B cell (primary cell): ENCODE measurements at regions not wholly inside any gene's neighbourhood (a gene's known extent, or its start where the extent isn't known, plus 50 kb on each side); places are given as distances from the start of the nearest gene placed in this dataset.

Source experiments
- ATAC-seq: fragments of 200-7000 bp; cut with Tn5 transposase; one replicate; pipeline ENCODE4 v1.10.0; 2021; ENCODE audit warnings: low read depth, mild to moderate bottlenecking, moderate number of reproducible peaks, moderate library complexity
- CTCF ChIA-PET: fragments of 350-600 bp; sonication (Branson Sonifier 250); formaldehyde crosslinking; loops from one replicate; lab custom pipeline; 2021; ENCODE audit warnings: antibody characterized with exemption, inconsistent platforms; lab: Charles Lee
- POLR2A ChIA-PET: fragments of 350-600 bp; sonication (Branson Sonifier 250); formaldehyde crosslinking; loops from one replicate; lab custom pipeline; 2021; ENCODE audit warnings: antibody characterized with exemption; lab: Charles Lee
- DNase-seq: peaks from one replicate; pipeline ENCODE4 v3.0.0; 2013
- H2AFZ ChIP-seq: 2 replicates; pipeline ENCODE4 v1.6.1; 2012; ENCODE audit warnings: mild to moderate bottlenecking, low read depth, low read length; ENCODE audit not compliant: insufficient read depth, poor library complexity, severe bottlenecking
- H3K27ac ChIP-seq, 2 donors: 1 replicate in 1 of 2; 2 replicates in 1 of 2; pipeline ENCODE4 v1.5.1; 2012 to 2013; ENCODE audit warnings: low read length in 2 of 2, mild to moderate bottlenecking in 2 of 2, moderate library complexity in 1 of 2
- H3K27me3 ChIP-seq, 4 experiments: fragments of 200-600 bp in 1 of 4; sonication (generic) in 1 of 4; replicated peaks in 1 of 4; 1 replicate in 2 of 4; 2 replicates in 2 of 4; pipeline versions ENCODE4 v1.6.1 to v1.7.0; 2013 to 2016; ENCODE audit warnings: low read length in 3 of 4, mild to moderate bottlenecking in 2 of 4, mixed read lengths in 1 of 4, moderate library complexity in 1 of 4; ENCODE audit not compliant: insufficient read depth in 4 of 4, control insufficient read depth in 3 of 4; ENCODE audit errors: control extremely low read depth in 1 of 4
- H3K36me3 ChIP-seq, 2 experiments: replicated peaks in 1 of 2; 1 replicate in 1 of 2; 2 replicates in 1 of 2; pipeline versions ENCODE4 v1.6.1 to v1.7.1; 2013; ENCODE audit warnings: low read length in 1 of 2; ENCODE audit not compliant: insufficient read depth in 2 of 2, control insufficient read depth in 1 of 2; ENCODE audit errors: control extremely low read depth in 1 of 2, extremely low read depth in 1 of 2
- H3K4me1 ChIP-seq, 2 donors: fragments of 200-600 bp in 1 of 2; sonication (generic) in 1 of 2; 1 replicate in 1 of 2; 2 replicates in 1 of 2; pipeline versions ENCODE4 v1.5.1 to v1.6.1; 2013 to 2017; ENCODE audit warnings: low read length in 2 of 2; ENCODE audit not compliant: control insufficient read depth in 2 of 2, insufficient read depth in 2 of 2
- H3K4me2 ChIP-seq: replicated peaks from 2 replicates; pipeline ENCODE3; 2012; ENCODE audit warnings: mild to moderate bottlenecking, low read depth, low read length; ENCODE audit not compliant: poor library complexity, severe bottlenecking
- H3K4me3 ChIP-seq, 5 experiments: fragments of 200-600 bp in 1 of 5; sonication (generic) in 1 of 5; 1 replicate in 3 of 5; 2 replicates in 2 of 5; pipeline versions ENCODE4 v1.5.1 to v1.7.0; 2011 to 2016; ENCODE audit warnings: low read length in 4 of 5, mild to moderate bottlenecking in 4 of 5, low read depth in 2 of 5, control low read depth in 1 of 5, moderate library complexity in 1 of 5; ENCODE audit not compliant: insufficient read depth in 1 of 5; ENCODE audit errors: control extremely low read depth in 1 of 5, extremely low read depth in 1 of 5
- H3K79me2 ChIP-seq: fragments of 200-600 bp; sonication (generic); one replicate; pipeline ENCODE4 v1.6.0; 2016; ENCODE audit warnings: low read length; ENCODE audit not compliant: control insufficient read depth, insufficient read depth
- H3K9ac ChIP-seq: fragments of 200-600 bp; sonication (generic); 2 replicates; pipeline ENCODE4 v1.6.1; 2017; ENCODE audit warnings: mild to moderate bottlenecking, low read length, moderate library complexity
- H3K9me3 ChIP-seq, 3 donors: one replicate each; pipeline versions ENCODE4 v1.6.1 to v1.7.1; 2013; ENCODE audit warnings: low read length in 2 of 3; ENCODE audit not compliant: control insufficient read depth in 2 of 3, insufficient read depth in 1 of 3; ENCODE audit errors: control extremely low read depth in 1 of 3
- H4K20me1 ChIP-seq: 2 replicates; pipeline ENCODE4 v1.6.0; 2012; ENCODE audit warnings: mild to moderate bottlenecking, low read length; ENCODE audit not compliant: insufficient read depth, control insufficient read depth, poor library complexity, severe bottlenecking
- H3K27ac Mint-ChIP-seq: one replicate; pipeline ENCODE4 v1.8.0; 2021; ENCODE audit warnings: mixed read lengths
- H3K27me3 Mint-ChIP-seq: one replicate; pipeline ENCODE4 v1.8.0; 2021; ENCODE audit warnings: mixed read lengths
- H3K4me1 Mint-ChIP-seq: one replicate; pipeline ENCODE4 v1.8.0; 2021; ENCODE audit warnings: mixed read lengths
- H3K4me3 Mint-ChIP-seq: one replicate; pipeline ENCODE4 v1.8.0; 2021; ENCODE audit warnings: mixed read lengths
- H3K9me3 Mint-ChIP-seq: one replicate; pipeline ENCODE4 v1.8.0; 2022; ENCODE audit warnings: mixed read lengths; ENCODE audit not compliant: insufficient read depth
- EZH2 ChIP-seq: IDR thresholded peaks from 2 replicates; pipeline ENCODE4 v1.6.1; 2012; ENCODE audit warnings: borderline replicate concordance, low read depth, mild to moderate bottlenecking, moderate library complexity, low read length; ENCODE audit not compliant: insufficient read depth, poor library complexity, severe bottlenecking
- WGBS: methylation state at CpG from one replicate; pipeline ENCODE4 v1.1.5; 2013; ENCODE audit warnings: missing lambda C conversion rate; ENCODE audit not compliant: insufficient coverage; 5-methylcytosine and 5-hydroxymethylcytosine counted together
- intact Hi-C: fragments of 100-400 bp; cut with micrococcal nuclease; formaldehyde crosslinking; loops from one replicate; pipeline ENCODE4 v1.10.0; 2022
- TF ChIP-seq, protein P1 (sequence below): fragments of 200-600 bp; IDR thresholded peaks from one replicate; pipeline ENCODE4 v1.8.0; 2022; ENCODE audit warnings: antibody characterized with exemption, mild to moderate bottlenecking

DNA sequence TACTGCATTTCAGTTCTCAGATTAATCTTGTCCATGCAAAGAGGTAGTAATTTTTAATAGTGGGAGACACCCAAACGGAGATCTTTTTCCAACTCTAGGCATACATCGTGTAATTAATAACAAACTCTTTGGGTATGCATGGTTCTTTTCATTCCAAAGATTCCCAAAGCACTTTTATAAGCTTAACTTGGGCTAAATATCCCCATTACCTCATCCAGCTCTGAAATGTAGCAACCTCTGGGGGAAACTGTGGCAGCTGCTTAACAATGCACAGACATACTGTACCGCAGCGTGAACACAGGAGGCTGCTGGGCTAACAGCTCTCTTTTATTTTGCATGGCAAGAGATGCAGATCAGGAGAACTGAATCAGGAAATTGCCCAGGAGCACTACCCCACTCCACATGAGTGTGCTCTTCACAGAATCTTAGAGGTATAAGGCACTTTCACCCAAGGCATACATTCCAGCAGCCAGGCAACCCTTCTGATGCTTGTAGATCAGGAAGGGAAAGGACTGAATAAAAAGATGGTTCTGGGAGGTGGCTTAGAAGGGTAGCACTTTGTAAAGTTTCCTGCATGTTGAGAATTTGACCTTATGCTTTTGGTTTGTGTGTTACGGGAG, 114.4 kb upstream of the GLI3 start:
- Histone ChIP-seq H2AFZ (no peak overlapping the region), H3K36me3 (no peaks in the 10 kb centered on the region), H3K9me3 (no peaks in the 10 kb centered on the region), H4K20me1 (no peaks in the 10 kb centered on the region), H3K9ac (no peak overlapping the region), H3K27me3 (no peaks in the 10 kb centered on the region), H3K4me1 (no peaks in the 10 kb centered on the region), H3K4me3 (no peak overlapping the region), H3K79me2 (no peaks in the 10 kb centered on the region), H3K4me2 (no peak overlapping the region), H3K27ac (no peak overlapping the region)
- no peaks in the 10 kb centered on the region for H3K9me3 Mint-ChIP-seq
- TF ChIP-seq EZH2 = no peak
- TF ChIP-seq, protein P1, sequence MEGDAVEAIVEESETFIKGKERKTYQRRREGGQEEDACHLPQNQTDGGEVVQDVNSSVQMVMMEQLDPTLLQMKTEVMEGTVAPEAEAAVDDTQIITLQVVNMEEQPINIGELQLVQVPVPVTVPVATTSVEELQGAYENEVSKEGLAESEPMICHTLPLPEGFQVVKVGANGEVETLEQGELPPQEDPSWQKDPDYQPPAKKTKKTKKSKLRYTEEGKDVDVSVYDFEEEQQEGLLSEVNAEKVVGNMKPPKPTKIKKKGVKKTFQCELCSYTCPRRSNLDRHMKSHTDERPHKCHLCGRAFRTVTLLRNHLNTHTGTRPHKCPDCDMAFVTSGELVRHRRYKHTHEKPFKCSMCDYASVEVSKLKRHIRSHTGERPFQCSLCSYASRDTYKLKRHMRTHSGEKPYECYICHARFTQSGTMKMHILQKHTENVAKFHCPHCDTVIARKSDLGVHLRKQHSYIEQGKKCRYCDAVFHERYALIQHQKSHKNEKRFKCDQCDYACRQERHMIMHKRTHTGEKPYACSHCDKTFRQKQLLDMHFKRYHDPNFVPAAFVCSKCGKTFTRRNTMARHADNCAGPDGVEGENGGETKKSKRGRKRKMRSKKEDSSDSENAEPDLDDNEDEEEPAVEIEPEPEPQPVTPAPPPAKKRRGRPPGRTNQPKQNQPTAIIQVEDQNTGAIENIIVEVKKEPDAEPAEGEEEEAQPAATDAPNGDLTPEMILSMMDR = no peak
- no peaks in the 10 kb centered on the region for H3K27me3 Mint-ChIP-seq
- H3K27ac Mint-ChIP-seq = no peak overlapping the region
- CTCF ChIA-PET = no interaction called here
- H3K4me3 Mint-ChIP-seq = no peak overlapping the region
- 100% methylated on average over 2 of the region's 5 CpGs for WGBS
- intact Hi-C loops = no loop called here
- DNase-seq (no peak), ATAC-seq (no peak)
- POLR2A ChIA-PET = no interaction called here
- no peaks in the 10 kb centered on the region for H3K4me1 Mint-ChIP-seq

DNA sequence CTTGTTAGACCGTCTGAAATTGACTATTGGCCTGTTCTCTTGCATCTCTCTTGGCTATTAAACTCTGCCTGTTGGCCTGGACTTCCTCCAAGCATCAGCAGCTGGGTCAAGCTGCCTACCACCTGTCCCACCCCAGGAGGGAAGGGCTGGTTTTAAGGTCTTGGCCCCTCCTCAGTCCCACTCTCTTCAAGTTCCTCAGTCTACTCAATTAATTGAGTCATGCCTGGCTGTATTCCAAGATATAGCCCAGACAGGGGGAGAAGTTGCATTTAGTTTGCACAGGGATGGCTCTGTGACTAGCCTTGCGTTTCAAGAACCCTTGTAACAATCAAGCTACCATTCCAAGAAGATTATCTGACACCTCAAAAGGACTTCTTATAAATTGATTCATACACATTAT, 113.8 kb upstream of the GLI3 start:
- Histone ChIP-seq H4K20me1 (no peaks in the 10 kb centered on the region), H3K36me3 (no peaks in the 10 kb centered on the region), H3K9ac (no peak overlapping the region), H3K79me2 (no peaks in the 10 kb centered on the region), H3K4me3 (no peak overlapping the region), H3K9me3 (no peaks in the 10 kb centered on the region), H3K4me2 (no peak overlapping the region), H3K27ac (no peak overlapping the region), H2AFZ (no peak overlapping the region), H3K27me3 (no peaks in the 10 kb centered on the region), H3K4me1 (no peaks in the 10 kb centered on the region)
- WGBS = 82% methylated on average over 1 of the region's 2 CpGs
- ChIA-PET CTCF (no interaction called here), POLR2A (no interaction called here)
- H3K27ac Mint-ChIP-seq = no peak overlapping the region
- H3K4me1 Mint-ChIP-seq = no peaks in the 10 kb centered on the region
- intact Hi-C loops = no loop called here
- no peaks in the 10 kb centered on the region for H3K27me3 Mint-ChIP-seq
- H3K4me3 Mint-ChIP-seq = no peak overlapping the region
- no peak for ATAC-seq
- no peak for DNase-seq
- no peak for TF ChIP-seq EZH2
- TF ChIP-seq, protein P1 = no peak
- no peaks in the 10 kb centered on the region for H3K9me3 Mint-ChIP-seq
